ENCODE measurements at regions not wholly inside any gene's neighbourhood (a gene's known extent, or its start where the extent isn't known, plus 50 kb on each side); places are given as distances from the start of the nearest gene placed in this dataset.

- DNase-seq, result no peak
- Histone ChIP-seq H3K4me3 (ENCODE audit: control insufficient read depth in 1 of 2, extremely low read depth in 1 of 2, low read length in 1 of 2) (no peak overlapping the region), H3K27me3 (replicated peaks in 1 of 2; ENCODE audit: control insufficient read depth in 2 of 2, extremely low read depth in 1 of 2, insufficient read depth in 2 of 2, low read length in 1 of 2) (no peaks in the 10 kb centered on the region), H3K36me3 (ENCODE audit: control insufficient read depth in 2 of 2, extremely low read depth in 1 of 2, insufficient read depth in 1 of 2, low read length in 1 of 2) (no peaks in the 10 kb centered on the region), H3K27ac (ENCODE audit: low read length) (no peak overlapping the region), H3K9me3 (no peaks in the 10 kb centered on the region), H3K4me1 (ENCODE audit: control insufficient read depth in 1 of 2, extremely low read depth in 1 of 2, insufficient read depth in 2 of 2, low read length in 2 of 2) (no peaks in the 10 kb centered on the region)
- ChIA-PET POLR2A (no interaction called here), CTCF (no interaction called here)
- Mint-ChIP-seq H3K4me3 (no peak overlapping the region), H3K36me3 (no peaks in the 10 kb centered on the region), H3K9me3 (peaks cover 3 to 14% (median 11%) of the 10 kb centered on the region in 3 donors), H3K27ac (no peak overlapping the region), H3K4me1 (no peaks in the 10 kb centered on the region), H3K27me3 (peaks cover 0 to 4% of the 10 kb centered on the region in 2 donors)
- WGBS (ENCODE audit: insufficient coverage), result no CpG with 5 or more reads among the region's 2 CpGs
- ATAC-seq (replicated peaks in 1 of 4), result no peak
Measured at GRCh38 chr14:82091097-82091496, 557.4 kb upstream of the SEL1L start.

- no peaks in the 10 kb centered on the region for H3K27me3 ChIP-seq (replicated peaks in 1 of 2; ENCODE audit: control insufficient read depth in 2 of 2, extremely low read depth in 1 of 2, insufficient read depth in 2 of 2, low read length in 1 of 2)
- no CpG with 5 or more reads among the region's 5 CpGs for WGBS (ENCODE audit: insufficient coverage)
Measured at GRCh38 chr14:82094829-82095345, 561.2 kb upstream of the SEL1L start.

GRCh38 chr14:82104013-82104412 lies 570.4 kb upstream of the SEL1L start:
- Histone ChIP-seq H3K9me3 (no peaks in the 10 kb centered on the region), H3K36me3 (ENCODE audit: control insufficient read depth in 2 of 2, extremely low read depth in 1 of 2, insufficient read depth in 1 of 2, low read length in 1 of 2) (no peaks in the 10 kb centered on the region), H3K4me3 (ENCODE audit: control insufficient read depth in 1 of 2, extremely low read depth in 1 of 2, low read length in 1 of 2) (no peak overlapping the region), H3K4me1 (ENCODE audit: control insufficient read depth in 1 of 2, extremely low read depth in 1 of 2, insufficient read depth in 2 of 2, low read length in 2 of 2) (no peaks in the 10 kb centered on the region), H3K27ac (ENCODE audit: low read length) (no peak overlapping the region), H3K27me3 (replicated peaks in 1 of 2; ENCODE audit: control insufficient read depth in 2 of 2, extremely low read depth in 1 of 2, insufficient read depth in 2 of 2, low read length in 1 of 2) (no peaks in the 10 kb centered on the region)
- H3K4me3 Mint-ChIP-seq, result no peak overlapping the region
- CTCF ChIA-PET, result no interaction called here
- no peaks in the 10 kb centered on the region for H3K4me1 Mint-ChIP-seq
- no peak overlapping the region for H3K27ac Mint-ChIP-seq
- POLR2A ChIA-PET, result no interaction called here
- no CpG with 5 or more reads among the region's 1 CpG for WGBS (ENCODE audit: insufficient coverage)
- H3K27me3 Mint-ChIP-seq, result no peaks in the 10 kb centered on the region
- no peaks in the 10 kb centered on the region for H3K36me3 Mint-ChIP-seq
- ATAC-seq (replicated peaks in 1 of 4) (no peak), DNase-seq (no peak)
- peaks cover 9 to 15% (median 15%) of the 10 kb centered on the region in 3 donors for H3K9me3 Mint-ChIP-seq

More at GRCh38 chr14:82094829-82095345, 561.2 kb upstream of the SEL1L start:
- Histone ChIP-seq H3K36me3 (ENCODE audit: control insufficient read depth in 2 of 2, extremely low read depth in 1 of 2, insufficient read depth in 1 of 2, low read length in 1 of 2) (no peaks in the 10 kb centered on the region), H3K9me3 (no peaks in the 10 kb centered on the region), H3K27ac (ENCODE audit: low read length) (no peak overlapping the region), H3K4me3 (ENCODE audit: control insufficient read depth in 1 of 2, extremely low read depth in 1 of 2, low read length in 1 of 2) (no peak overlapping the region), H3K4me1 (ENCODE audit: control insufficient read depth in 1 of 2, extremely low read depth in 1 of 2, insufficient read depth in 2 of 2, low read length in 2 of 2) (no peaks in the 10 kb centered on the region)
- Mint-ChIP-seq H3K27ac (no peak overlapping the region), H3K36me3 (no peaks in the 10 kb centered on the region), H3K27me3 (peaks cover 0 to 4% of the 10 kb centered on the region in 2 donors), H3K9me3 (peaks cover 6 to 15% (median 8%) of the 10 kb centered on the region in 3 donors), H3K4me1 (no peaks in the 10 kb centered on the region), H3K4me3 (no peak overlapping the region)
- ChIA-PET CTCF (no interaction called here), POLR2A (no interaction called here)
- no peak for ATAC-seq (replicated peaks in 1 of 4)
- no peak for DNase-seq

DNA sequence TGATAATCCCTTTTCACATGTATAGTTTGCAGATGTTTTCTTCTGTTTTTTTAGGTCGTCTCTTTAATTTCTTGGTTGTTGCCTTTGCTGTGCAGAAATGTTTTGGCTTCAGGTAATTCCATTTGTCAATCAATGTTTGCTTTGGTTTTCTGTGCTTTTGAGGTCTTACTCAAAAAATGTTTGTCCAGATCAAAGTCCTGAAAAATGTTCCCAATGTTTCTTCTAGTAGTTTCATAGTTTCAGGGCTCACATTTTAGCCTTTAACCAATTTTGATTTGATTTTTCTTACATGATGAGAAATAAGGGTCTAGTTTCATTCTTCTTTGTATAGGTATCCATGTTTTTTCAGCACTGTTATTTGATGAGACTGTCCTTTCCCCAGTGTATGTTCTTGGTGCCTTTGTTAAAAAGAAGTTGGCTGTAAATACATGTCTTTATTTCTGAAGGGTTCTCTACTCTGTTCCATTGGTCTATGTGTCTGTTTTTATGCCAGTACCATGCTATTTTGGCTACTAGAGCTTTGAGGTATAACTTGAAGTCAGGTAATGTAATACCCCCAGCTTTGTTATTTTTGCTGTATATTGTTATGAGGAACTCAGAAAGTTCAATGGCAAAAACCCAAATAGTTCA lies 578.7 kb upstream of the SEL1L start:
- no peaks in the 10 kb centered on the region for H3K4me1 ChIP-seq (ENCODE audit: control insufficient read depth in 1 of 2, extremely low read depth in 1 of 2, insufficient read depth in 2 of 2, low read length in 2 of 2)
- ATAC-seq (replicated peaks in 1 of 4) (no peak), DNase-seq (no peak)
- H3K9me3 ChIP-seq, result no peaks in the 10 kb centered on the region
- WGBS (ENCODE audit: insufficient coverage), result 0% methylated on average over 1 of the region's 1 CpG
- Mint-ChIP-seq H3K9me3 (peaks cover 2 to 13% (median 7%) of the 10 kb centered on the region in 3 donors), H3K4me1 (no peaks in the 10 kb centered on the region), H3K4me3 (no peak overlapping the region), H3K27me3 (no peaks in the 10 kb centered on the region), H3K36me3 (no peaks in the 10 kb centered on the region), H3K27ac (no peak overlapping the region)
- no peak overlapping the region for H3K4me3 ChIP-seq (ENCODE audit: control insufficient read depth in 1 of 2, extremely low read depth in 1 of 2, low read length in 1 of 2)
- no peaks in the 10 kb centered on the region for H3K27me3 ChIP-seq (replicated peaks in 1 of 2; ENCODE audit: control insufficient read depth in 2 of 2, extremely low read depth in 1 of 2, insufficient read depth in 2 of 2, low read length in 1 of 2)
- H3K27ac ChIP-seq (ENCODE audit: low read length), result no peak overlapping the region
- no peaks in the 10 kb centered on the region for H3K36me3 ChIP-seq (ENCODE audit: control insufficient read depth in 2 of 2, extremely low read depth in 1 of 2, insufficient read depth in 1 of 2, low read length in 1 of 2)
- ChIA-PET CTCF (no interaction called here), POLR2A (no interaction called here)

- WGBS (ENCODE audit: insufficient coverage), result no CpG with 5 or more reads among the region's 2 CpGs
- H3K27ac ChIP-seq (ENCODE audit: low read length), result no peak overlapping the region
- ChIA-PET POLR2A (no interaction called here), CTCF (no interaction called here)
- Mint-ChIP-seq H3K4me3 (no peak overlapping the region), H3K9me3 (peaks cover 2 to 17% (median 12%) of the 10 kb centered on the region in 3 donors), H3K4me1 (no peaks in the 10 kb centered on the region), H3K27me3 (no peaks in the 10 kb centered on the region), H3K27ac (no peak overlapping the region), H3K36me3 (no peaks in the 10 kb centered on the region)
- H3K4me3 ChIP-seq (ENCODE audit: control insufficient read depth in 1 of 2, extremely low read depth in 1 of 2, low read length in 1 of 2), result no peak overlapping the region
- no peak for DNase-seq
- H3K4me1 ChIP-seq (ENCODE audit: control insufficient read depth in 1 of 2, extremely low read depth in 1 of 2, insufficient read depth in 2 of 2, low read length in 2 of 2), result no peaks in the 10 kb centered on the region
- no peaks in the 10 kb centered on the region for H3K27me3 ChIP-seq (replicated peaks in 1 of 2; ENCODE audit: control insufficient read depth in 2 of 2, extremely low read depth in 1 of 2, insufficient read depth in 2 of 2, low read length in 1 of 2)
- no peaks in the 10 kb centered on the region for H3K36me3 ChIP-seq (ENCODE audit: control insufficient read depth in 2 of 2, extremely low read depth in 1 of 2, insufficient read depth in 1 of 2, low read length in 1 of 2)
- no peak for ATAC-seq (replicated peaks in 1 of 4)
- H3K9me3 ChIP-seq, result no peaks in the 10 kb centered on the region
Measured at GRCh38 chr14:82113007-82113406, 579.4 kb upstream of the SEL1L start.

- H3K36me3 Mint-ChIP-seq, result no peaks in the 10 kb centered on the region
- WGBS (ENCODE audit: insufficient coverage), result no CpG with 5 or more reads among the region's 1 CpG
- no peak for DNase-seq
- no peaks in the 10 kb centered on the region for H3K9me3 ChIP-seq
- H3K4me1 Mint-ChIP-seq, result no peaks in the 10 kb centered on the region
- H3K27ac Mint-ChIP-seq, result no peak overlapping the region
- H3K27me3 Mint-ChIP-seq, result no peaks in the 10 kb centered on the region
- POLR2A ChIA-PET, result no interaction called here
- no peak overlapping the region for H3K27ac ChIP-seq (ENCODE audit: low read length)
- peaks cover 3 to 17% (median 14%) of the 10 kb centered on the region in 3 donors for H3K9me3 Mint-ChIP-seq
- H3K27me3 ChIP-seq (replicated peaks in 1 of 2; ENCODE audit: control insufficient read depth in 2 of 2, extremely low read depth in 1 of 2, insufficient read depth in 2 of 2, low read length in 1 of 2), result no peaks in the 10 kb centered on the region
- H3K4me3 ChIP-seq (ENCODE audit: control insufficient read depth in 1 of 2, extremely low read depth in 1 of 2, low read length in 1 of 2), result no peak overlapping the region
- no peaks in the 10 kb centered on the region for H3K36me3 ChIP-seq (ENCODE audit: control insufficient read depth in 2 of 2, extremely low read depth in 1 of 2, insufficient read depth in 1 of 2, low read length in 1 of 2)
- no peak overlapping the region for H3K4me3 Mint-ChIP-seq
- no peaks in the 10 kb centered on the region for H3K4me1 ChIP-seq (ENCODE audit: control insufficient read depth in 1 of 2, extremely low read depth in 1 of 2, insufficient read depth in 2 of 2, low read length in 2 of 2)
- no peak for ATAC-seq (replicated peaks in 1 of 4)
- CTCF ChIA-PET, result no interaction called here
Measured at GRCh38 chr14:82113710-82114109, 580.1 kb upstream of the SEL1L start.

DNA sequence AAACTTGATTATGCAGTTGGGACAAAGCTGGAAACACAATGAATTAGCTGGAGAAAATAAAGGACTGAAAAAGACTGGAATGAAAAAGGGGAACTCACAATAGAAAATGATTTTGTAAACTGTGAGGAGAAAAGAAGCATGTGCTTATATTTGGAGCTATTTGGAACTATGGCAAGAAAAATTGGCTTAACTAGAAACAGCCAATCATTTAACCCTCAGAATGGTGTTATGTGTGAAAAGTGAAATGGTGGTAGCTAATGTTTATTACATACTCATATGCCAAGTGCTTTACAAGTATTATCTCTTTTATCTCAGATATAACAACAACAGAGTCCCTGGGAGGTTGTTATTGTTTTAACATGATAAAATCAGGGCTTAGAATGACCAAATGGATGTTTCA lies 583.1 kb upstream of the SEL1L start:
- no peaks in the 10 kb centered on the region for H3K27me3 ChIP-seq (replicated peaks in 1 of 2; ENCODE audit: control insufficient read depth in 2 of 2, extremely low read depth in 1 of 2, insufficient read depth in 2 of 2, low read length in 1 of 2)
- no peak overlapping the region for H3K4me3 ChIP-seq (ENCODE audit: control insufficient read depth in 1 of 2, extremely low read depth in 1 of 2, low read length in 1 of 2)
- H3K4me1 ChIP-seq (ENCODE audit: control insufficient read depth in 1 of 2, extremely low read depth in 1 of 2, insufficient read depth in 2 of 2, low read length in 2 of 2), result no peaks in the 10 kb centered on the region
- CTCF ChIA-PET, result no interaction called here
- H3K27ac Mint-ChIP-seq, result no peak overlapping the region
- POLR2A ChIA-PET, result no interaction called here
- ATAC-seq (replicated peaks in 1 of 4) (no peak), DNase-seq (no peak)
- H3K4me3 Mint-ChIP-seq, result no peak overlapping the region
- H3K9me3 Mint-ChIP-seq, result peaks cover 7 to 17% (median 14%) of the 10 kb centered on the region in 3 donors
- no peaks in the 10 kb centered on the region for H3K36me3 Mint-ChIP-seq
- H3K36me3 ChIP-seq (ENCODE audit: control insufficient read depth in 2 of 2, extremely low read depth in 1 of 2, insufficient read depth in 1 of 2, low read length in 1 of 2), result no peaks in the 10 kb centered on the region
- H3K9me3 ChIP-seq, result no peaks in the 10 kb centered on the region
- no peaks in the 10 kb centered on the region for H3K27me3 Mint-ChIP-seq
- H3K4me1 Mint-ChIP-seq, result no peaks in the 10 kb centered on the region
- no peak overlapping the region for H3K27ac ChIP-seq (ENCODE audit: low read length)
